Upper lobe of left lung (tissue), 4 donors: ENCODE measurements at regions not wholly inside any gene's neighbourhood (a gene's known extent, or its start where the extent isn't known, plus 50 kb on each side); places are given as distances from the start of the nearest gene placed in this dataset.

Source experiments
- POLR2AphosphoS5 ChIP-seq, 2 donors: sonication (generic); formaldehyde crosslinking; IDR thresholded peaks; one replicate each; pipeline ENCODE4 v1.5.1; 2017; ENCODE audit warnings: antibody characterized with exemption in 2 of 2
- TF ChIP-seq, protein P1 (sequence below), 6 experiments: fragments of 450-650 bp in 4 of 6; fragments of 200-600 bp in 2 of 6; sonication (generic) in 2 of 6; IDR thresholded peaks; one replicate each; pipeline ENCODE4 v1.5.1; 2016 to 2019; ENCODE audit warnings: antibody characterized with exemption in 6 of 6

DNA sequence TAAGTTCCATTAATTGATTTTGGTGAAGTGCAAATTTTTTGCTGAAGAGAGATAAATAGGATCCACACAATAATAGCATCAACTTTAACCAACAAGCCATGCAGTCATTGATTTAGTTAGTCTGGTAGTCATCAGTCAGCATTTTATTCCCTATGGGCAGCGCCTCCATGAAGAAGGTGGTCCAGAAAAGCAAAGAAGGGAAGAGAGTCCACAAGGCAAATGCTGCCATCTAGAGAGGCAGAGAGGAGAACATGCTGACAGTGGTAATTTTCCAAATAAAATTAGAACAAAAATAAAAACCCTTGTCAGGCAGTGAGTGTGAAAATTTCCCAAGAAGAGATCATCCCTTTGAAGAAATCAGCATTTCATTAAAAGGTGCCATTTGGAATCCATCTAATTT is 366.7 kb upstream of the FAM241A start:
- no peak for TF ChIP-seq POLR2AphosphoS5 (IDR thresholded peaks at IDR 0.05)
- TF ChIP-seq, protein P1, sequence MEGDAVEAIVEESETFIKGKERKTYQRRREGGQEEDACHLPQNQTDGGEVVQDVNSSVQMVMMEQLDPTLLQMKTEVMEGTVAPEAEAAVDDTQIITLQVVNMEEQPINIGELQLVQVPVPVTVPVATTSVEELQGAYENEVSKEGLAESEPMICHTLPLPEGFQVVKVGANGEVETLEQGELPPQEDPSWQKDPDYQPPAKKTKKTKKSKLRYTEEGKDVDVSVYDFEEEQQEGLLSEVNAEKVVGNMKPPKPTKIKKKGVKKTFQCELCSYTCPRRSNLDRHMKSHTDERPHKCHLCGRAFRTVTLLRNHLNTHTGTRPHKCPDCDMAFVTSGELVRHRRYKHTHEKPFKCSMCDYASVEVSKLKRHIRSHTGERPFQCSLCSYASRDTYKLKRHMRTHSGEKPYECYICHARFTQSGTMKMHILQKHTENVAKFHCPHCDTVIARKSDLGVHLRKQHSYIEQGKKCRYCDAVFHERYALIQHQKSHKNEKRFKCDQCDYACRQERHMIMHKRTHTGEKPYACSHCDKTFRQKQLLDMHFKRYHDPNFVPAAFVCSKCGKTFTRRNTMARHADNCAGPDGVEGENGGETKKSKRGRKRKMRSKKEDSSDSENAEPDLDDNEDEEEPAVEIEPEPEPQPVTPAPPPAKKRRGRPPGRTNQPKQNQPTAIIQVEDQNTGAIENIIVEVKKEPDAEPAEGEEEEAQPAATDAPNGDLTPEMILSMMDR (IDR thresholded peaks at IDR 0.05) = no peak
